Adrenal gland (tissue), 9 donors: ENCODE measurements at regions not wholly inside any gene's neighbourhood (a gene's known extent, or its start where the extent isn't known, plus 50 kb on each side); places are given as distances from the start of the nearest gene placed in this dataset.

ENCODE experiments used
- DNase-seq, 7 donors: peaks; one replicate each; pipeline ENCODE4 v3.0.0-alpha.2; 2019 to 2020
- H3K27ac ChIP-seq, 5 donors: fragments of 200-600 bp; sonication (generic) in 4 of 5; 1 replicate in 3 of 5; 2 replicates in 2 of 5; pipeline versions ENCODE4 v1.5.1 to v1.8.0; 2016 to 2020; ENCODE audit warnings: mild to moderate bottlenecking in 1 of 5
- H3K27me3 ChIP-seq: fragments of 200-600 bp; 2 replicates; pipeline ENCODE4 v1.8.0; 2021
- H3K36me3 ChIP-seq, 2 donors: fragments of 200-600 bp; replicated peaks in 1 of 2; 1 replicate in 1 of 2; 2 replicates in 1 of 2; pipeline versions ENCODE4 v1.5.1 to v1.8.0; 2018 to 2022
- H3K4me1 ChIP-seq, 2 donors: fragments of 200-600 bp; replicated peaks in 1 of 2; 1 replicate in 1 of 2; 2 replicates in 1 of 2; pipeline versions ENCODE4 v1.5.1 to v1.8.0; 2018 to 2021
- H3K4me3 ChIP-seq, 4 donors: fragments of 200-600 bp; sonication (generic) in 3 of 4; one replicate each; pipeline ENCODE4 v1.5.1; 2016 to 2018
- H3K9me3 ChIP-seq, 3 donors: fragments of 200-600 bp; sonication (generic) in 1 of 3; replicated peaks in 1 of 3; 1 replicate in 2 of 3; 2 replicates in 1 of 3; pipeline versions ENCODE4 v1.5.1 to v1.8.0; 2016 to 2021
- POLR2A ChIP-seq, 2 donors: fragments of 450-650 bp; IDR thresholded peaks; one replicate each; pipeline ENCODE4 v1.6.1; 2017; ENCODE audit warnings: antibody characterized with exemption in 2 of 2, mild to moderate bottlenecking in 2 of 2, moderate library complexity in 1 of 2
- WGBS, 4 donors: extraction: QIAGEN DNeasy Blood & Tissue Kit in 2 of 4; methylation state at CpG; one replicate each; pipeline versions ENCODE4 v1.1.5 to v1.1.7; 2013 to 2017; 5-methylcytosine and 5-hydroxymethylcytosine counted together
- intact Hi-C, 2 donors: fragments of 100-400 bp; cut with DNase I; formaldehyde crosslinking; loops; one replicate each; pipeline versions ENCODE4 v1.14.1 to v1.15.0; 2022 to 2023
- TF ChIP-seq, protein P1 (sequence below), 6 experiments: fragments of 450-650 bp in 4 of 6; fragments of 200-600 bp in 2 of 6; sonication (generic) in 1 of 6; IDR thresholded peaks; 1 replicate in 5 of 6; 2 replicates in 1 of 6; pipeline versions ENCODE4 v1.5.1 to v1.8.0; 2016 to 2021; ENCODE audit warnings: antibody characterized with exemption in 6 of 6, mild to moderate bottlenecking in 2 of 6, moderate library complexity in 1 of 6
- donor health status: healthy with polysubstance abuse.
- donor health status: Bipolar disorder and iron deficiency.
- donor health status: DM: yes; HTN: yes; CAD: no.
- donor health status: DM: no; HTN: no; CAD: no.
- donor health status: DM: no; HTN: no; CAD: no.

DNA sequence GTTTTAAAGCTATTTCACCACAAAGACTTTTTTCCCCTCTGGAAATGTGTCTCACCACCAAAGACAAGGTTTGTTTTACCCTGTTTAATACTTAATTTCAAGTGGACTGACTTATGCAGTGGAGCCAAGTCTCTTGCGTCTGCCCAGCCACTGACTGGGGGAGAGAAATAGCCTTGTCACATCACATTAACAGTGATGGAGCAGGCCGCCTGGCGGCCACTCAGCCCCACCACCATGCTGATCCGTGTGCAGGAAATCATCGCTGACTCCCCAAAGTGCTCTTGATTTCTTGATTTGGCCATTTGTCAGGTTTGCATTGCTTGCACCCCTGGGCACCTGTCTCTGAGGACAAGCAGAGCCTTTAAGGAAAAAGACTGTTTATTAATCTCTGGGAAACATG, 334.1 kb downstream of the GLRX3 start:
- no peak overlapping the region for H3K4me3 ChIP-seq
- WGBS, 4 donors: 69 to 76% (median 73%) methylated on average over 5 of the region's 5 CpGs
- H3K27ac ChIP-seq: no peak overlapping the region
- H3K36me3 ChIP-seq: no peaks in the 10 kb centered on the region
- H3K4me1 ChIP-seq: no peaks in the 10 kb centered on the region
- H3K9me3 ChIP-seq: no peaks in the 10 kb centered on the region
- DNase-seq: peak in 1 of 7 donors; percentile 2
- no peaks in the 10 kb centered on the region for H3K27me3 ChIP-seq
- TF ChIP-seq POLR2A (IDR thresholded peaks at IDR 0.05): no peak
- TF ChIP-seq, protein P1, sequence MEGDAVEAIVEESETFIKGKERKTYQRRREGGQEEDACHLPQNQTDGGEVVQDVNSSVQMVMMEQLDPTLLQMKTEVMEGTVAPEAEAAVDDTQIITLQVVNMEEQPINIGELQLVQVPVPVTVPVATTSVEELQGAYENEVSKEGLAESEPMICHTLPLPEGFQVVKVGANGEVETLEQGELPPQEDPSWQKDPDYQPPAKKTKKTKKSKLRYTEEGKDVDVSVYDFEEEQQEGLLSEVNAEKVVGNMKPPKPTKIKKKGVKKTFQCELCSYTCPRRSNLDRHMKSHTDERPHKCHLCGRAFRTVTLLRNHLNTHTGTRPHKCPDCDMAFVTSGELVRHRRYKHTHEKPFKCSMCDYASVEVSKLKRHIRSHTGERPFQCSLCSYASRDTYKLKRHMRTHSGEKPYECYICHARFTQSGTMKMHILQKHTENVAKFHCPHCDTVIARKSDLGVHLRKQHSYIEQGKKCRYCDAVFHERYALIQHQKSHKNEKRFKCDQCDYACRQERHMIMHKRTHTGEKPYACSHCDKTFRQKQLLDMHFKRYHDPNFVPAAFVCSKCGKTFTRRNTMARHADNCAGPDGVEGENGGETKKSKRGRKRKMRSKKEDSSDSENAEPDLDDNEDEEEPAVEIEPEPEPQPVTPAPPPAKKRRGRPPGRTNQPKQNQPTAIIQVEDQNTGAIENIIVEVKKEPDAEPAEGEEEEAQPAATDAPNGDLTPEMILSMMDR (IDR thresholded peaks at IDR 0.05): no peak
- intact Hi-C loops: no loop called here

DNA sequence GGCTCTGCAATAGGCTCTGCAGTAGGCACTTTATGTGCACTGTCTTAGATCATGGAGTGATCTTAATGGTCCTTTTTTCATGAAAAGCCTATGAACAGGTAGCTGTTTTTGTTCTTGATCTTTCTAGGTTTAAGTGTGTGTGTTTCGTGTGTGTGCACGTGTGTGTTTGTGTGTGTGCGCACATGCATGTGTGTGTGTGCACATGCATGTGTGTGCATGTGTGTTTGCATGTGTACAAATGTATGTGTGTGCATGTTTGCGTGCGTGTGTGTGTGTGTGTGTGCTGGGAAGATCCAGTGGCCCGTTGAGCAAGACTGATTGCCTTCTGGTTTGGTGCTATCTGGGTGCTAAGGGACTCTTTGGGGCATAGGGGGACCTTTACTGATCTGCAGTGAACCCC, 334.8 kb downstream of the GLRX3 start:
- intact Hi-C loops: no loop called here
- no peak for DNase-seq
- Histone ChIP-seq H3K36me3 (no peaks in the 10 kb centered on the region), H3K9me3 (no peaks in the 10 kb centered on the region), H3K4me3 (no peak overlapping the region), H3K27me3 (no peaks in the 10 kb centered on the region), H3K27ac (no peak overlapping the region), H3K4me1 (no peaks in the 10 kb centered on the region)
- WGBS, 4 donors: 79 to 91% (median 88%) methylated on average over 6 of the region's 6 CpGs
- TF ChIP-seq, protein P1 (IDR thresholded peaks at IDR 0.05): no peak
- no peak for TF ChIP-seq POLR2A (IDR thresholded peaks at IDR 0.05)

DNA sequence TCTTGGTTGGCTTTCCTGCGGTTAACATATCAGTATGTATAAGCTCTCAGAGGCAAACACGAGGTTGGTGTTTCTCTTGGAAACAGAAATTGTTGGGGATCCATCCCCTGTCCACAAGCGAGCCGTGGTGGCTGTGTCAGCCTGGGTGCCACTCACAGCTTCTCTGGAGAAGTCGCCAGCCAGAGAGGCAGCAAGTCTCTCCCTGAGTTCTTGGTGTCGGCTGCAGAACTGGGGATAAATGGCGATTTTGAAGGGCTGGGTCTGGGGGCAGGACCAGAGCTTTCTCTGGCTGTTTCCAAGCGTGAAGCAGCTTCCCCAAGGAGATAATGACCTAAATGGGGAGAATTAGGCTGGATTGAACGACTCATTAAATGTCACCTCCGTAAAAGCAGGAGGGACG, 335.3 kb downstream of the GLRX3 start:
- no peaks in the 10 kb centered on the region for H3K27me3 ChIP-seq
- intact Hi-C loops: no loop called here
- 63 to 66% (median 64%) methylated on average over 11 of the region's 11 CpGs for WGBS, 4 donors
- TF ChIP-seq, protein P1 (IDR thresholded peaks at IDR 0.05): no peak
- no peak for TF ChIP-seq POLR2A (IDR thresholded peaks at IDR 0.05)
- no peak for DNase-seq
- no peaks in the 10 kb centered on the region for H3K4me1 ChIP-seq
- no peak overlapping the region for H3K27ac ChIP-seq
- H3K4me3 ChIP-seq: no peak overlapping the region
- H3K36me3 ChIP-seq: no peaks in the 10 kb centered on the region
- no peaks in the 10 kb centered on the region for H3K9me3 ChIP-seq

DNA sequence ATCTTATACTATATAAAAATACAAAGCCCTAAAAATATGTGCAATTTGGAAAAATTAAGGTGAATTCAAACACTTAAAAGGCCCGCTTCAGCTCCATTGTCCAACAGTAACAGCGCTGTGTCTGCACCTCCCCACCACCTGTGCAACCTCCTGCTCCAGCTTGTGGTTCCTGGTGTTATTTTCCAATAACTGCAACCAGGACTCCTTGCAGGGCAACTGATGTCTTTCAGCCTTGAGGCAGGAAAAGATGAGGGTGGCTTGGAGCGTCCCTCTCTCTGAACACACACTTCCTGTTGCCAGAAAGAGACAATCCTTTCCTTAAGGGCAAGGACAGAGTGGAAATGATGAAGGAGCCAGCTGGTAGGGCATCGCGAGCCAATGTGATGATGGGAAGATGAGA, 336.0 kb downstream of the GLRX3 start:
- DNase-seq: no peak
- intact Hi-C loops: no loop called here
- no peaks in the 10 kb centered on the region for H3K27me3 ChIP-seq
- H3K36me3 ChIP-seq: no peaks in the 10 kb centered on the region
- TF ChIP-seq, protein P1 (IDR thresholded peaks at IDR 0.05): no peak
- no peak for TF ChIP-seq POLR2A (IDR thresholded peaks at IDR 0.05)
- no peaks in the 10 kb centered on the region for H3K9me3 ChIP-seq
- WGBS, 4 donors: 63 to 77% (median 71%) methylated on average over 5 of the region's 5 CpGs
- no peak overlapping the region for H3K4me3 ChIP-seq
- no peaks in the 10 kb centered on the region for H3K4me1 ChIP-seq
- no peak overlapping the region for H3K27ac ChIP-seq
